ENCODE measurements at regions not wholly inside any gene's neighbourhood (a gene's known extent, or its start where the extent isn't known, plus 50 kb on each side); places are given as distances from the start of the nearest gene placed in this dataset.

GRCh38 chr10:118521415-118522117 lies 73.9 kb downstream of the PRLHR start:
- no peak for TF ChIP-seq CTCF (IDR thresholded peaks at IDR 0.05; ENCODE audit: low read depth, low read length, missing control alignments)
- H3K4me3 ChIP-seq (ENCODE audit: low read depth, low read length): no peak overlapping the region
- DNase-seq (ENCODE audit: low read depth): no peak

GRCh38 chr10:118520116-118520742 lies 75.2 kb downstream of the PRLHR start:
- no peak for TF ChIP-seq CTCF (IDR thresholded peaks at IDR 0.05; ENCODE audit: low read depth, low read length, missing control alignments)
- no peak overlapping the region for H3K4me3 ChIP-seq (ENCODE audit: low read depth, low read length)
- DNase-seq (ENCODE audit: low read depth): no peak

- no peak overlapping the region for H3K4me3 ChIP-seq (ENCODE audit: low read depth, low read length)
- TF ChIP-seq CTCF (IDR thresholded peaks at IDR 0.05; ENCODE audit: low read depth, low read length, missing control alignments): no peak
- DNase-seq (ENCODE audit: low read depth): no peak
Measured at GRCh38 chr10:118518095-118518494, 77.4 kb downstream of the PRLHR start.

- no peak overlapping the region for H3K4me3 ChIP-seq (ENCODE audit: low read depth, low read length)
- DNase-seq (ENCODE audit: low read depth): no peak
- TF ChIP-seq CTCF (IDR thresholded peaks at IDR 0.05; ENCODE audit: low read depth, low read length, missing control alignments): no peak
Measured at GRCh38 chr10:118516716-118517115, 78.7 kb downstream of the PRLHR start.

GRCh38 chr10:118513174-118513573 lies 82.3 kb downstream of the PRLHR start:
- no peak overlapping the region for H3K4me3 ChIP-seq (ENCODE audit: low read depth, low read length)
- TF ChIP-seq CTCF (IDR thresholded peaks at IDR 0.05; ENCODE audit: low read depth, low read length, missing control alignments): no peak
- no peak for DNase-seq (ENCODE audit: low read depth)

- no peak overlapping the region for H3K4me3 ChIP-seq (ENCODE audit: low read depth, low read length)
- TF ChIP-seq CTCF (IDR thresholded peaks at IDR 0.05; ENCODE audit: low read depth, low read length, missing control alignments): no peak
- no peak for DNase-seq (ENCODE audit: low read depth)
Measured at GRCh38 chr10:118511711-118512110, 83.7 kb downstream of the PRLHR start.

- TF ChIP-seq CTCF (IDR thresholded peaks at IDR 0.05; ENCODE audit: low read depth, low read length, missing control alignments): no peak
- H3K4me3 ChIP-seq (ENCODE audit: low read depth, low read length): no peak overlapping the region
- no peak for DNase-seq (ENCODE audit: low read depth)
Measured at GRCh38 chr10:118508863-118509262, 86.6 kb downstream of the PRLHR start.

Data from GM12864 (cell line).